Loucy (cell line): ENCODE measurements at regions not wholly inside any gene's neighbourhood (a gene's known extent, or its start where the extent isn't known, plus 50 kb on each side); places are given as distances from the start of the nearest gene placed in this dataset.

Experiments
- H2AFZ ChIP-seq: fragments of 200-600 bp; sonication (generic); 2 replicates; pipeline ENCODE4 v1.6.0; 2016; ENCODE audit warnings: antibody characterized with exemption, mild to moderate bottlenecking, low read length, moderate library complexity
- H3F3A ChIP-seq: fragments of 200-600 bp; 2 replicates; pipeline ENCODE4 v1.6.0; 2016; ENCODE audit warnings: antibody characterized with exemption, low read depth, mild to moderate bottlenecking
- H3K27me3 ChIP-seq: fragments of 200-600 bp; sonication (generic); 2 replicates; pipeline ENCODE4 v1.6.1; 2014; ENCODE audit warnings: low read length, mild to moderate bottlenecking; ENCODE audit not compliant: insufficient read depth, poor library complexity, severe bottlenecking
- H3K36me3 ChIP-seq: fragments of 200-600 bp; sonication (generic); 2 replicates; pipeline ENCODE4 v1.6.1; 2016; ENCODE audit warnings: low read length; ENCODE audit not compliant: insufficient read depth
- H3K4me1 ChIP-seq: fragments of 200-600 bp; sonication (generic); 2 replicates; pipeline ENCODE4 v1.5.1; 2014; ENCODE audit warnings: low read length, mild to moderate bottlenecking; ENCODE audit not compliant: insufficient read depth, poor library complexity, severe bottlenecking
- H3K4me2 ChIP-seq: fragments of 200-600 bp; sonication (generic); 2 replicates; pipeline ENCODE4 v1.6.0; 2014; ENCODE audit warnings: antibody characterized with exemption, low read length, low read depth, mild to moderate bottlenecking; ENCODE audit not compliant: poor library complexity, severe bottlenecking
- H3K4me3 ChIP-seq: fragments of 200-600 bp; sonication (generic); 2 replicates; pipeline ENCODE4 v1.5.1; 2014; ENCODE audit warnings: low read length, mild to moderate bottlenecking, mixed read lengths; ENCODE audit not compliant: poor library complexity, severe bottlenecking
- H3K79me2 ChIP-seq: fragments of 200-600 bp; sonication (generic); 2 replicates; pipeline ENCODE4 v1.6.1; 2014; ENCODE audit warnings: low read length; ENCODE audit not compliant: insufficient read depth
- H3K9ac ChIP-seq: fragments of 200-600 bp; sonication (generic); 2 replicates; pipeline ENCODE4 v1.6.0; 2014; ENCODE audit warnings: mild to moderate bottlenecking, low read depth, low read length, moderate library complexity; ENCODE audit not compliant: poor library complexity, severe bottlenecking
- H3K9me2 ChIP-seq: fragments of 200-600 bp; sonication (generic); replicated peaks from 2 replicates; pipeline ENCODE4 v1.6.1; 2016; ENCODE audit warnings: low read depth, low read length, mixed read lengths
- H3K9me3 ChIP-seq: fragments of 200-600 bp; sonication (generic); 2 replicates; pipeline ENCODE4 v1.6.1; 2014; ENCODE audit warnings: mild to moderate bottlenecking, antibody characterized with exemption, low read length, low read depth; ENCODE audit not compliant: insufficient read depth
- H4K20me1 ChIP-seq: fragments of 200-600 bp; sonication (generic); 2 replicates; pipeline ENCODE4 v1.6.0; 2014; ENCODE audit warnings: antibody characterized with exemption, low read length, mild to moderate bottlenecking; ENCODE audit not compliant: insufficient read depth, poor library complexity, severe bottlenecking
- EZH2phosphoT487 ChIP-seq: fragments of 200-600 bp; IDR thresholded peaks from 2 replicates; pipeline ENCODE4 v1.6.1; 2018; ENCODE audit warnings: antibody characterized with exemption, mild to moderate bottlenecking, moderate library complexity, borderline replicate concordance
- TF ChIP-seq, protein P1 (sequence below): fragments of 200-600 bp; sonication (generic); conservative IDR thresholded peaks from 2 replicates; pipeline ENCODE4 v1.5.1; 2014; ENCODE audit warnings: mild to moderate bottlenecking, antibody characterized with exemption, low read length

DNA sequence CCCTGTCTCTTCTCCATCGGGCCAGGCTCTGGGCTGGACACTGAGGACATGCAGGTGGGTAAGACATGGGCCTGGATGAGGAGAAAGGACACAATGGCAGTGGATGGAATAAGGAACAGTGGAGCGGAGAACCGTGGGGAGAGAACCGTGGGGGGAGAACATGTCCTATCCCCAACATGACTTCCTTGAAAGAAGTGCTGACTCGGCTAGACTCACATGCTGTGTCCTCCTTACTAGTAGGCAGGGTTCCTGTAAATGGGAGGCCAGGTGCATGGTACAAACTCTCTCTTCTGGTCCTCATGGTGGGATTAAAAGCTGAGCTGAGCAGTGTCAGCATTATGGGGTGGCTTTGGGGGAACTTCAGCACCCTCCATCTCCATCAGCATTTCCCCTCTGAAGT is 137.4 kb upstream of the CSF3R start:
- Histone ChIP-seq H3F3A (no peaks in the 10 kb centered on the region; the same call in 1 of the 2 replicates), H3K9me2 (no peaks in the 10 kb centered on the region), H4K20me1 (no peaks in the 10 kb centered on the region), H3K4me2 (no peak overlapping the region), H3K36me3 (no peaks in the 10 kb centered on the region), H3K79me2 (no peaks in the 10 kb centered on the region), H3K27me3 (no peaks in the 10 kb centered on the region), H2AFZ (no peak overlapping the region), H3K4me1 (peaks cover 21% of the 10 kb centered on the region), H3K4me3 (no peak overlapping the region), H3K9ac (no peak overlapping the region), H3K9me3 (no peaks in the 10 kb centered on the region)
- TF ChIP-seq EZH2phosphoT487, result no peak
- TF ChIP-seq, protein P1, sequence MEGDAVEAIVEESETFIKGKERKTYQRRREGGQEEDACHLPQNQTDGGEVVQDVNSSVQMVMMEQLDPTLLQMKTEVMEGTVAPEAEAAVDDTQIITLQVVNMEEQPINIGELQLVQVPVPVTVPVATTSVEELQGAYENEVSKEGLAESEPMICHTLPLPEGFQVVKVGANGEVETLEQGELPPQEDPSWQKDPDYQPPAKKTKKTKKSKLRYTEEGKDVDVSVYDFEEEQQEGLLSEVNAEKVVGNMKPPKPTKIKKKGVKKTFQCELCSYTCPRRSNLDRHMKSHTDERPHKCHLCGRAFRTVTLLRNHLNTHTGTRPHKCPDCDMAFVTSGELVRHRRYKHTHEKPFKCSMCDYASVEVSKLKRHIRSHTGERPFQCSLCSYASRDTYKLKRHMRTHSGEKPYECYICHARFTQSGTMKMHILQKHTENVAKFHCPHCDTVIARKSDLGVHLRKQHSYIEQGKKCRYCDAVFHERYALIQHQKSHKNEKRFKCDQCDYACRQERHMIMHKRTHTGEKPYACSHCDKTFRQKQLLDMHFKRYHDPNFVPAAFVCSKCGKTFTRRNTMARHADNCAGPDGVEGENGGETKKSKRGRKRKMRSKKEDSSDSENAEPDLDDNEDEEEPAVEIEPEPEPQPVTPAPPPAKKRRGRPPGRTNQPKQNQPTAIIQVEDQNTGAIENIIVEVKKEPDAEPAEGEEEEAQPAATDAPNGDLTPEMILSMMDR, result no peak

DNA sequence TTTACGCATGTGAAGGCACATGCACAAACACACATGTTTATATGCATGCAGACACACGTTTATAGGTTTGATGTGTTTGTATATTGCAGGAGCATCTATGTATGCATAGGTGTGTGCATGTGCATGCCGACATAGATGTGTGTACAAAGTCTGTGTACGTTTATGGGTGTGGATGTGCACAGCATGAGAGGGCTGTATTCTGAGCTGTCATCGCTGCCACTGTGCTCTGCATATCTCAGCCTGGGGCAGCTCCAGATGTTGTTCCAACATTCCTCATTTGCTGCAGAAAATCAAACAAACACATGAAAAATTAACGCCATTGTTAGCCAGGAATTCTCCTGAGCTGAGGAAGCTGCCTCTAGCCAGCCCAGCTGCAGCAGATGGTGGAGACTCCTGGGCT is 132.3 kb upstream of the CSF3R start:
- no peak overlapping the region for H3K4me2 ChIP-seq
- no peak overlapping the region for H3K9ac ChIP-seq
- H3K4me3 ChIP-seq, result no peak overlapping the region
- H3K79me2 ChIP-seq, result no peaks in the 10 kb centered on the region
- no peaks in the 10 kb centered on the region for H4K20me1 ChIP-seq
- H3K4me1 ChIP-seq, result no peaks in the 10 kb centered on the region
- H3K9me2 ChIP-seq, result no peaks in the 10 kb centered on the region
- H2AFZ ChIP-seq, result no peak overlapping the region
- TF ChIP-seq EZH2phosphoT487, result no peak
- TF ChIP-seq, protein P1, result no peak
- H3K27me3 ChIP-seq, result no peaks in the 10 kb centered on the region
- no peaks in the 10 kb centered on the region for H3F3A ChIP-seq
- no peaks in the 10 kb centered on the region for H3K9me3 ChIP-seq
- H3K36me3 ChIP-seq, result no peaks in the 10 kb centered on the region

DNA sequence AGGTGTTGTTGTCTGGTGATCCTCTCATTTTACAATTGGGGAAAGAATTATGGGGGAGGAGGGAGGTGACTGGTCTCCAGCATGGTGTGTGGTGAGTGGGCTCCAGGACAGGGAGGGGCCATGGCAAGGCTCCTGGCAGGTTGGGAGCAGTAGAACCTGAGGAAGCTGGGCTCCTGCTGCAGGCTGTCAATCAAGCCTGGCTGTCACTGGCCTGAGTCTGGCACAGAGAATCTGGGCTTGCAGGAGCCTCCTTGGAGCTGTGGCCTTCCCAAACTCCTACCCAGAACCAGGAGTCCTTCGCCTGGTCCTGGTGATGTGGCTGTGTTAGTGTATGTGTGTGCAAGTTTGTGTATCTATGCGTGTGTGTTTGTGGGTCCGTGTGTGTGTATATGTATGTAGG is 131.9 kb upstream of the CSF3R start:
- Histone ChIP-seq H3K4me3 (no peak overlapping the region), H3K4me1 (no peaks in the 10 kb centered on the region), H3K27me3 (no peaks in the 10 kb centered on the region), H3K9me3 (no peaks in the 10 kb centered on the region), H3K4me2 (no peak overlapping the region), H3K36me3 (no peaks in the 10 kb centered on the region), H2AFZ (no peak overlapping the region), H3K9me2 (no peaks in the 10 kb centered on the region), H4K20me1 (no peaks in the 10 kb centered on the region), H3K9ac (no peak overlapping the region), H3K79me2 (no peaks in the 10 kb centered on the region), H3F3A (no peaks in the 10 kb centered on the region)
- no peak for TF ChIP-seq EZH2phosphoT487
- TF ChIP-seq, protein P1, result no peak
